ENCODE measurements at regions not wholly inside any gene's neighbourhood (a gene's known extent, or its start where the extent isn't known, plus 50 kb on each side); places are given as distances from the start of the nearest gene placed in this dataset.

- no peak for TF ChIP-seq CTCF (IDR thresholded peaks at IDR 0.05)
- TF ChIP-seq MAX (CRISPR knock-in tag; IDR thresholded peaks at IDR 0.05): no peak
Measured at GRCh38 chr17:5871666-5872065, 198.5 kb upstream of the WSCD1 start.
